ENCODE measurements at regions not wholly inside any gene's neighbourhood (a gene's known extent, or its start where the extent isn't known, plus 50 kb on each side); places are given as distances from the start of the nearest gene placed in this dataset.
A peak's percentile ranks its signal among the peaks of the same experiment; 100 is the strongest.
"Not testable (repeated sequence)": the region's sequence is repeated elsewhere in the genome, so short reads cannot be mapped to it uniquely, and the experiment has no call there.

DNA sequence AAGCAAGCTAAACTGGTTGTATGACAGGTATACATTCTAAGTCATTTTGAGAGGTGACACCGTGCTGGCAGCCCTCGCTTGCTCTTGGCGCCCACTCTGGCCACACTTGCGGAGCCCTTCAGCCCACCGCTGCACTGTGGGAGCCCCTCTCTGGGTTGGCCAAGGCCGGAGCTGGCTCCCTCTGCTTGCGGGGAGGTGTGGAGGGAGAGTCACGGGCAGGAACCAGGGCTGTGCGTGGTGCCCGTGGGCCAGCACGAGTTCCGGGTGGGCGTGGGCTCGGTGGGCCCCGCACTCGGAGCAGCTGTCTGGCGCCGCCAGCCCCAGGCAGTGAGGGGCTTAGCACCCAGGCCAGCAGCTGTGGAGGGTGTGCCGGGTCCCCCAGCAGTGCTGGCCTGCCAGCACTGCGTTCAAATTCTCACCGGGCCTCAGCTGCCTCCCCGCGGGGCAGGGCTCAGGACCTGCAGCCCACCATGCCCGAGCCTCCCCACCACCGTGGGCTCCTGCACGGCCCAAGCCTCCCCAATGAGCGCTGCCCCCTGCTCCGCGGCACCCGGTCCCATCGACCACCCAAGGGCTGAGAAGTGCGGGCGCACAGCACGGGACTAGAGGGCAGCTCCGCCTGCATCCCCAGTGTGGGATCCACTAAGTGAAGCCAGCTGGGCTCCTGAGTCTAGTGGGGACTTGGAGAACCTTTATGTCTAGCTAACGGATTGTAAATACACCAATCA lies 269.0 kb upstream of the MKLN1 start:
- DNase-seq = not testable (repeated sequence)

DNA sequence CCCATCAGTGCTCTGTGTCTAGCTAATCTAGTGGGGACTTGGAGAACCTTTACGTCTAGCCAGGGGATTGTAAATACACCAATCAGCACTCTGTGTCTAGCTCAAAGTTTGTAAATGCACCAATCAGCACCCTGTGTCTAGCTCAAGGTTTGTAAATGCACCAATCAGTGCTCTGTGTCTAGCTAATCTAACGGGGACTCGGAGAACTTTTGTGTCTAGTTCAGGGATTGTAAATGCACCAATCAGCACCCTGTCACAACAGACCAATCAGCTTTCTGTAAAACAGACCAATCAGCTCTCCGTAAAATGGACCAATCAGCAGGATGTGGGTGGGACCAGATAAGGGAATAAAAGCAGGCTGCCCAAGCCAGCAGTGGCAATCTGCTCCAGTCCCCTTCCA lies 268.3 kb upstream of the MKLN1 start:
- not testable (repeated sequence) for DNase-seq

DNA sequence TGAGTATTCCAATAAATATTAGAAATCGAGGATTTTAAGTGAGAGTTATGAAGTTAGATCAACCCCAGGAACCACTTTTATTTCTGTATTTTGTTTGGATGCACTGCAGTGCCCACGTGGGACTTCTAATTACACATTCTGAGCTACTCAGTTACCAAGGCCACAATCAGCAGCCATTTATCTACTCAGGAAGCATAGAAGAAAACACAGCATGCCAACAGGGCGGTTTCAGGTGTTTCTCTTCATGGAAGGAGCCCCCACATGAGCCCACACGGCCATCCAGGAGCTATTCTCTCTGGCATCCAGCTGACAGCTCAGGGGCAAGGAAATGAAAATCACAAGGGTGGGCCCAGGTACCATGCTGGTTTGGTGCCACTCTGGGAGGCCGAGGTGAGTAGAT lies 266.5 kb upstream of the MKLN1 start:
- no peak for DNase-seq

DNA sequence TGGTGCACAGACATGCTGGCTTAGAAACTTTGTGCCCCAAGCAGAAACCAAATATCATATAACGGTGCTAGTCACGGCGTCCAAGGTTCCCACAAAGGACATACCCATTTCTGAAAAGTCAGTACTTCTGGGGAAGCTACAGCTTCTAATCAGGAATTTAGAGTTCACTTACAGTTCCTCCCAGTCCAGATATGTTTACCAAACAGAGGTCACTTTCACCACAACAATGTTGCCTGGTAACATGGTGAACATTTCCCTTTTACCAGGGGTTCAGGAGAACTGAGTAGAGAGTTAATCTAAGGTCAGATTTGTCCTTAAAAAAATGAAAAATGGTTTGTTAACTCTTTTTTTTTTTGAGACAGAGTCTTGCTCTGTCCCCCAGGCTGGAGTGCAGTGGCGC lies 265.9 kb upstream of the MKLN1 start:
- DNase-seq = no peak

DNA sequence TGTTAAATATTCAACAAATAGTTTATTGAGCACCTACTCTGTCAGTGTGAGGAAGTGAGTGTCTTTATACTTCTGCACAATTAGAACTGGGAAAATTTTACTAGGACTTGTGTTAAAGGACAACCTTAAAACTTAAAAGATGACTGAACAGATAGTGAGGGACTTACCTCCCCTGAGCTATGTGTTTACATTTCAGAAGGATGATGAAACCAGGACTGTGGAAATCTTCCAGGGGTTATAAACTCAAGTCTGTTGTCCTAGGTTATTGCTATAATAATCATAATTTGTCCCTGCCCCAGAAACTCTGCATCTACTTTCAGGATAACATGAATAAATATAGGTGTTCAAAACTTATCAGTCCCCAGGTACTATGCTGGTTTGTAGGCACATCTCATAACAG lies 261.0 kb upstream of the MKLN1 start:
- DNase-seq = no peak

DNA sequence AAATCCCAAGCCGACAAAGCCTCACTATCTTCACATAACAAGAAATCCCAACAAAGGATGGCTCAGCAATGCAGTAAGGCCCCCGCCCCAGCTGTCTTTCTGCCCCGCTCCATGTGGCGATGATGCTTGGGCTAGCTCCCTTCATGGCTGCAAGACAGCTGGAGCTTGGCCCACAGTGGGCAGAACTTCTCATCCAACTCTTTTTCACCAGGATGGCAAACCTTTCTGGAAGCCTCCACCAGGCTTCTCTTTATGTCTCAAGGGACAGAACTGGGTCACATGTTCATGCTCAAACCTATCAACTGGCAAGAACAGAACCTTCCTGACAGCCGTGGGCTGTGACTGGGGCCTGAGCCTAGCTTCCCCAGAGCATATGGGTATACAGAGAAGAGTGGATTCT lies 260.5 kb upstream of the MKLN1 start:
- no peak for DNase-seq

DNA sequence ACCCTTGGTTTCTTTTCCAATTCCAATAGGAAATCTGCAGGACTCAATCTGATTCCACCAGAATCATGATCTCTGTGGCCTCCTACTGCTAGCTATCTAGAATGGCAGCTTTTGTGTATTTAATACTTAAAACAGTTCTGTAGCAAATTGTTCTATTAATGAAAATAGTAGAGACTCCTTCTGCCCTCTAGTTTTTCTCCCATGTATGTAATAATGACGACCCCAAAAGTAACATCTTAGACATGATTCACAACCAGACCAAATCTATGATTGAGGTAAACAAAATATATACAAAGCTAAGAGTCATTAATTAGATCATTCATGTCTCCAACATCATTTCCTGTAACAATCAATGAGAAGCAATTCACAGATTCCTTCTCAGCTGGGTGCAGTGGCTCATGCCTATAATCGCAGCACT lies 259.1 kb upstream of the MKLN1 start:
- no peak for DNase-seq

DNA sequence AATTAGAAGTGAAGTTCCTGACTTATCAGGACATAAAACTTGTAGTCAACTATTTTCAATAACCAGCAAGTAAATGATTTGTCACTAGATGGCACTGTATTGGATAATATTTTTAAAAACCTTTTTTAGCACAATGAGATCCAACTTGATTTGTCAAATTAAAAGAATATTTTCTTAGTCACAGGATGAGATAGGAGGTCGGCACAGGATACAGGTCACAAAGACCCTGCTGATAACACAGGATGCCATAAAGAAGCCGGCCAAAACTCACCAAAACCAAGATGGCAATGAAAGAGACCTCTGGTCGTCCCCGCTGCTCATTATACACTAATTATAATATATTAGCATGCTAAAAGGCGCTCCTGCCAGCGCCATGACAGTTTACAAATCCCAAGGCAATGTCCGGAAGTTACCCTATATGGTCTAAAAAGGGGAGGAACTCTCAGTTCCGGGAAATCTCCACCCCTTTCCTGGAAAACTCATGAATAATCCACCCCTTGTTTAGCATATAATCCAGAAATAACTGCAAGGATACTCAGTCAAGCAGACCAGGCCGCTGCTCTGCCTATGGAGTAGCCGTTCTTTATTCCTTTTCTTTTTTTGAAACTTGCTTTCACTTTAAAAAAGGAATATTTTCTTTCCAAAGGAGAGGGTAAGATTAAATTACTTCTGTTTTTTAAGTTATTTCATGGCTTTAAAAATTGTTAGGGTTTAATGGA lies 255.7 kb upstream of the MKLN1 start:
- DNase-seq = no peak

DNA sequence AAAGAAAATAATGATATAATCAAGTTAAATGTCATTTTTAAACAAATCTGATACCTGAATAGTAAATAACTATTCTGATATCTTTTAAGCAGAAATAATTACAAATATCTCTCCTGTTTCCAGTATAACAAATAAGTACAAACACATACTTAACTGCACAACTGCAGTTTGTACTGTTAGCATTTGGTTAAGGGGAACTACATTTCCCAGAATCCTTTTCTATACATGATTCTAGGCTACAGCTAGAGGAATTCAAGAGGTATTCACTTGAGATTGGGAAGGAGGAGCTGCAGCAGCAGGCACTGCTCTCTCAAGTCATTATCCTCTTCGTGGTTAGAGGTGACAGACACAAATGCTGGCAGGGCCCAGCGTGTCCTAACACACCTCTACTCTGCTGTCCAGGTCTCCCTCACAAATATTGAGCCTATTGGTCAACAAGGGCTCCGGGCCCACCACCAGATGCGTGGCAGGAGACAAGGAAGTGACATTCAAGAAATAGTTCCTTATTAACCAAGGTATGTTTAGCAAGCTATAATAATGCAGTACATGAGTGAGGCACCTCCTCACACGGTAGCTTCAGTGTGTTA lies 255.1 kb upstream of the MKLN1 start:
- peak; percentile 4 for DNase-seq

DNA sequence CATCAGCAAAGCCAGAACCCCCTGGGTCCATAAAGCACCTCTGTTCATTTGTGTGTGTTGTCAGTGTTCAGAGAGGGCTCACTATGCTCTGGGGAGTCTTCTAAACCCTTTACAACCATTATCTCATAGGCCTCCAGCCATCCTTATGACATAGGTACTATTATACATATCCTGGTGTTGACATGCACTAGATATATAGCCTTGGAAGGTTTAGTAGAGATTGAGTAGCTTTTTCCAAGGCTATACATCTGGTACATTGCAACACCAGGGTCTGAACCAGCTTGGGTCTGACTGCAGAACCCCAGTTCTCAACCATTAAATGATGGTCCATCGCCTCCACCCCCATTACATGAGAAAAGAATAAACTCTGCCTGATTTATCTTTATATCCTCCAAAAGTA lies 253.6 kb upstream of the MKLN1 start:
- DNase-seq = no peak

DNA sequence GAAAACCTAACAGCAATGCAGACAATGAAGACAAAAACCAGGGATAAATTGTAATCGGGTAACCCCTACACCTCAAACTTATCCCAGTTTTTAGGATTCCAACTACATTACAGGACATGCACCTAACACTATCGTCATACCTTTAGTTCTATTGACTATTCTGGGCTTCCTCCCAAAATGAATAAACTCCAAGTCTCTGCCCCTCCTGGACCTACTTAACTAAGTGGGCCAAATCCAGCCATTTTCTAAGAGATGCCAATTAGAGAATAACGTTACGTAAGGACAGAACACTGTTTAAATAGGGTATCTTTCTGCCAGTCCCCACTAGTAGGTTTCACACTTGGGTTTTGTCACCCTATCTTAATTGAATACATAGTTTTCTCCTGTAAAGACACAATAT lies 253.1 kb upstream of the MKLN1 start:
- no peak for DNase-seq

DNA sequence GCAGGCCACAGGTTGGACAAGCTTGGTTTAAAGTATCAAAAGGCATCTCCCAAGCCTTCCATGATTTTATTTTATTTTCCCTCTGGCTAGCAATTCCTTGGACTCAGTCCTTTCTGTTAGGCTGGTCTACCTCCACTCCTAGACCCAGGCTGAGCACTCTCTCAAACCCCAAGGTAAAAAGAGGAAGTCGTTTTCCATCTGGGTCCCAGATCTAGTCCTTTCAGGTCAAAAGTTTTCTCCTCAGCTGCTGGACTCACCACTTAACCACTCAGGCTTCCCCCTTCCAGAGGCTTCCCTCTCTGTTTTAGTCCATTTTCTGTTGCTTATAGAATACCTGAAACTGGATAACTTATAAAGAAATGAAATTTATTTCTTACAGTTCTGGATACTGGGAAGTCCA lies 252.3 kb upstream of the MKLN1 start:
- no peak for DNase-seq

DNA sequence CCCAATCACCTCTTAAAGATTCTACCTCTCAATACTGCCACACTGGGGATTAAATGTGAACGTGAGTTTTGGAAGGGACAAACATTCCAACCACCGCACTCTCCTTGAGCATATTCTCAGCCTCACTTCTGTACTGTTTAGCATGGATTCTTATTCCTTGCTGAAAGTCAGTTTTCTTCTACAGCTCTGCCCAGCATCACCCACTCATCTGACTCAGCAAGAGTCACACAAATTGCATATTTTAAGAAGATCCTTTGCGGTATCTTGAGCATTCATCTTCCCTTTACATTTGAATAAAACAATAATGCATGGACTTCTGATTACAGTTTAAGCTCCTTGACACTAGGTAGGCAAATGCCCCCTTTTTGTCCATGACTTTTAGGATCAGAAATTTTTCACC lies 251.6 kb upstream of the MKLN1 start:
- DNase-seq = no peak

DNA sequence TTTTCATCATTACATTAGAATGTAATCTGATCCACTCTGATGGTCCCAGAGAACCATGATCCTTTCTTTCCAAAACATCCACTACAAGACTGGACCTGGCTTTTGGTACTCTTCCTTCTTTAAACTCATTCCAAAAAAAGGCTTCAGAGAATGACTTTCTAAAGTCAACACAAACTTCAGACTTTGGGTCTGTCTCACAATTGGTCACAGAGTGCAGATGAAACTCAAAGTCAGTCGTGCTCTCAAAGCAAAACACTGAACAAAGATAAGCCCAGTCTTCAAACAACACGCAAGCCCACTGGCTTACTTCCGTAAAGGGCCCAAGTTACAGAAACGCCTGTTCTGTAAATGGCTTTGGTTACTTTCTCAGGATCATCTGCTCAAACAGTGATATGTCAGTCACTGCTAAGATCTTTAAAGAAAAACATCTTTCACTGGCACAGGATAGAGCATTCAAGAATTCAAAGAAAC lies 250.9 kb upstream of the MKLN1 start:
- no peak for DNase-seq

DNA sequence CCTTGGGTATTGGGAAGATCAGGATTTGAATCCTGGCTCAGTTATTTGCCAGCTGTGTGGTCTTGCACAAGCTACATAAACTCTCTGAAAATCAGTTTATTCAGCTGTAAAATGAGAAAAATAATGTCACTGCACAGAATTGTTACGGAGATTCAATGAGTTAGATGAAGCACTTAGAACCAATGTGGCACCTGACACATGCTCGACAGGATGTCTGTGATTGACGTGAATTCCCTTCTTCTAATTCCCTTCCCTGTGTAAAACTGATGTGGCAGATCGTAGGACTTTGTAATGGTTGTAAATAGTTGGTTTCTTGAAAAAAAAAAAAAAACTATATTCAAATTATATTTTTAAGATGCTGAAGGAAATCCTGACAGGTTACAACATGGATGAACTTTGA lies 249.9 kb upstream of the MKLN1 start:
- no peak for DNase-seq

DNA sequence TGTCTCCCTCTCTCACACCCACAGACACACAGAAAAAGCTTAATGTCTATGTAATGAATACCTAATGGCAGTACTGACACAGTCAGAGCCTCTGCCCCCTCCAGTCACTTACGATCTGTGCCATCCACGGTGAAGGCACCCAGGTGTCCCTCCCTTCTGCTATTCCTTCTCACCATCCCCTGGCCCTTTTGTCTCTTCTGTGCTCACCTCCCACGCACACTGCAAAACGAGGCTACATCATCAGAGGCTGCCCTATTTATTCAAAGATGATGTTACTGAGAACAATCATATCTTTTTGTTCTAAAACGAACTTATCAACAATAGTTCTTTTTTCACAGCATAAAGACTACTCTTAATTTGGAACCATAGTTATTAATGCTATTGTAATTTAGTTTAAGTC lies 246.9 kb upstream of the MKLN1 start:
- DNase-seq = no peak

DNA sequence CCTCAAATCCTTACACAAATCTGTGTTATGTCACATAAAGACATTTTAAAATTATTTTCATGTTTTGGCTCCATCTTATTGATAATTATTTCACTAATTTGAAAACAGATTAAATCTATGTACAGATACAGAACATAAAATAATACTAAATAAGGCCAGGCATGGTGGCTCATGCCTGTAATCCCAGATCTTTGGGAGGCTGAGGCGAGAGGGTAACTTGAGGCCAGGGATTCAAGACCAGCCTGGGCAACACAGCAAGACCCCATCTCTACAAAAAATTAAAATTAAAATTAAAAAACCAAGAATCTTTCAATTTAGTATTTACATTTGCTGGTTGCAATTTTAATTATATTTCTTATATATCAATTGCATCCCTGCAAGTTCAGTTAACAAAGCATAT lies 246.4 kb upstream of the MKLN1 start:
- no peak for DNase-seq

DNA sequence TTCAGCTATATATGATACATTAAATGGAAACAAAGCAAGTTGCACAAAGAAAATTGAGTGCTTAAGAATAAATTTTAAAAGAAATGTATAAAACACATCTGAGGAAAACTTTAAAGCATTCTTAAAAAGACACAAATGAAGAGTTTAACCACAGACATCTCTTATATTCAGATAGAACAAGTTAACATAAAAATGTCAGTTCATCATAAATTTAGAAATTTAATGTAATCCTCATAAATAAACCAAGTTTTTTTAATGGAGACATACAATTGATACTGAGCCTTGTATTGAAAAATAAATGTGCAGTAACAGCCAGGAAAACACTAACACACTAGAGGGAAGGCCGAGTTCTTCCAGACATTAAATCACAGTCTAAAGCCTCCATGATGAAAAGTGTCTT lies 243.9 kb upstream of the MKLN1 start:
- DNase-seq = no peak

DNA sequence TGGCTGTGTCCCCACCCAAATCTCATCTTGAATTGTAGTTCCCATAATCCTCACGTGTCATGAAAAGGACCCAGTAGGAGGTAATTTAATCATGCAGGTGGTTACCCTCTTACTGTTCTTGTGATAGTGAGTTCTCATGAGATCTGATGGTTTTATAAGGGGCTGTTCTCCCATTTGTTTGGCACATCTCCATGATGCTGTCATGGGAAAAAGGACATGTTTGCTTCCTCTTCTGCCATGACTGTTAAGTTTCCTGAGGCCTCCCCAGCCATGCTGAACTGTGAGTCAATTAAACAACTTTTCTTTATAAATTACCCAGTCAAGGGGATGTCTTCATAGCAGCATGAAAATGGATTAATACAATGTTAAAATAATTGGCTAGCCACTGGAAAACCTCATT lies 243.3 kb upstream of the MKLN1 start:
- DNase-seq = not testable (repeated sequence)

DNA sequence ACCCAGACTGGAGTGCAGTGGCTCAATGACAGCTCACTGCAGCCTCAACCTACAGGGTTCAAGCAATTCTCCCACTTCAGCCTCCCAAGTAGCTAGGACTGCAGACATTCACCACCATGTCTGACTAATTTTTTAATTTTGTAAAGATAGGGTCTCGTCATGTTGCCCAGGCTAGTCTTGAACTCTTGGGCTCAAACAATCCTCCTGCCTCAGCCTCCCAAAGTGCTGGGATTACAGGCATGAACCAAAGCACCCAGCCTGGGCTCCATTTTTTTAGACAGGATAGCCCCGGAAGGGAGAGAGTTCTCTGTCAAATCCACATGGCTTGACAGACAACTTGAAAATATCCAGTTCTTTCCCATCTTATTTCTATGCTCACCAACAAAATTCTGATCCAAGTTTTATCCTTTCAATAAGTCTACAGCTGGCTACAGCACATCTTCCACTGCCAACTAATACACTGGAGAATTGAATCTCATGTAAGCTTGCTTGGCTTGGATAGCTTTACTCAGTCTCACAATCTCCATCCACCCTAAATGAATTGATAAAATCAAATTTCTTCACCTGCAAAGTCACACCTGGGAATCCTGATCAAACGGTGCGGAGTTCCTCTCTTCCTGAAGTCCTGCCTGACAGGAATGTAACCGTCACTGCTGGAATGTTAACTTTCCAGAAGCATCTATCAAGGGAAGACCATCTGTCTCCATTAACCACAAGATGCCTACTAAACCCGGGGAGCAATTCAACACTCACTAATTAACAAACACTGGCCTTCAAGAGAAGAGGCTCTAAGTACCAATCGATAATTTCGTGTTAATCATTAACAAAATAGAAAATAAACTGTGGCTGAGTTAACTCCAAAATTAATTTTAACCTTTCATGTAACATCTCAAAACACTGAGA lies 239.7 kb upstream of the MKLN1 start:
- no peak for DNase-seq

DNA sequence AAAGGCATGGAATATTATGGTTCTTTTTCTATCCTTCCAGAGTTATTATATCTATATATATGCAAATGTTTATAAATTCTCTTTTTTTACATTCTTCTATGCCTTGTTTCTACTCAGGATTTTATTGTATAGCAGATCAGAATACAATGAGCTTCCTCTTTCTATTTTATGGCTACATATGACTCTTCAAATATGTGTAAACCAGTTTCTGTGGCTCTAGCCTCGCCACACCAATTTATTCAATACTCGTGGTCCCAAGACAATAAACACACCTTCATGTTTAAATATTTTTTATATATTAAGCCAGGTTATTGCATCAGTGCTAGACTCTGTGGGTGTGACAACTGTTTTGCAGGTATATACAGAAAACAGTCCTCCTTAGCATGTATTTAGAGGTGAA lies 237.5 kb upstream of the MKLN1 start:
- no peak for DNase-seq

DNA sequence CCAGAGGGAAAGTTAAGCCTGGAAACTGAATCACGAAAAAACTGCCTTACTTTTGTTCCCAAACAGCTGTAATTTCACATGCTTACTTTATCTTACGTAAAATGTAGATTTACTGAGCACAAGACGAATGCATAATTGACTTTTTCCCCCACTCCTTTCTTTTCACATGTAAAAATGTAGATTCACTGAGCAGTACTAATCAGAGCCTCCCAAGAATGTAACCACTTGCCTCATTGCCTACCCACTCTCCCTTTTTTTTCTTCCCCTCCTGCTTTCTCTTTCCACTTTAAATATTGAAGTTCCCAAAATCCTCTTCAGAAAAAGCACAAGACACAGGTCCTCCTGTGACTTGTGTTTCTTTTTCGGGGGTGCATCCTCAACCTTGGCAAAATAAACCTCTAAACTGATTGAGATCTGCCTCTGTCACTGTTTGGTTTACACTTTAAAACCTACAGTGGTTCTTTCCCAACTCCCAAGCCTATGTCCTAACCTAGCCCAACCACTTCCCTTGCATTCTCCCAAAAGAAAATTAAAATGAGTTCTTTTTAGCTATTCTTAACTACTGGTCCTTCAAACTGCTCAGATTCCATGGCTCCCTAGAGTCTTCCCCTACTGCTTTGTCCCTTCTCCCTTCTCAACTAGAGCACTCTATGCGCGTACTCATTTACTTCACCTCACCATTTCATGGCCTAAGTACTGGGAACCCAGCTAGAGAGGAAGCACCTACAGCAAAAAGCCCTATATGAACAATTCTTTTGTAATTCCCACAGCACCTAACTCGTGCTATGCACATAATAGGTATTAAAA lies 236.6 kb upstream of the MKLN1 start:
- DNase-seq = no peak

All from NCI-H1436 (cell line).